ENCODE measurements at regions not wholly inside any gene's neighbourhood (a gene's known extent, or its start where the extent isn't known, plus 50 kb on each side); places are given as distances from the start of the nearest gene placed in this dataset.

DNA sequence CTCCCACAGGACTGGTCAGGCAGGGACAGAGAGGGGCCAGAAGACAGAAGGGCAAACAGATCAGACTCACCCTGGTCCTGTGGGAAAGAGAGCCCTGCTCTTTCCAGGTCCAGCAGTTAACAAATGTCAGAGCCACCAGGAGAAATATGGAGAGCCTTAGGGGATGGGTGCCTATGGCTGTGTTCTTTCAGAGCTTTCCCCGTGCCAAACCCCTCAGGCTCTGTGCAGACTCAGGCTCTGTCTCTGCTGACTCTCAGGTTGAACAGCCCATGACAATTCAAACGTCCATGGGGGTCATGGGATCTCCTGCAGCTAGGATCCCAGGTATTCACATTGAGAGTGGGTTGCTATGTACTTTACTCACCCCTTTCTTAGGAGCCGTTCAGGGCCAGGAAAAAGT is 120.8 kb upstream of the ERBB4 start:
- H3K9me3 ChIP-seq = peaks cover 0 to 13% of the 10 kb centered on the region in 2 donors
- DNase-seq (ENCODE audit: low spot score) = no peak
- no peak overlapping the region for H3K27ac ChIP-seq
- H3K36me3 ChIP-seq = no peaks in the 10 kb centered on the region
- H3K4me3 ChIP-seq = no peak overlapping the region
- no peaks in the 10 kb centered on the region for H3K4me1 ChIP-seq
- no peaks in the 10 kb centered on the region for H3K27me3 ChIP-seq
- TF ChIP-seq, protein P1, sequence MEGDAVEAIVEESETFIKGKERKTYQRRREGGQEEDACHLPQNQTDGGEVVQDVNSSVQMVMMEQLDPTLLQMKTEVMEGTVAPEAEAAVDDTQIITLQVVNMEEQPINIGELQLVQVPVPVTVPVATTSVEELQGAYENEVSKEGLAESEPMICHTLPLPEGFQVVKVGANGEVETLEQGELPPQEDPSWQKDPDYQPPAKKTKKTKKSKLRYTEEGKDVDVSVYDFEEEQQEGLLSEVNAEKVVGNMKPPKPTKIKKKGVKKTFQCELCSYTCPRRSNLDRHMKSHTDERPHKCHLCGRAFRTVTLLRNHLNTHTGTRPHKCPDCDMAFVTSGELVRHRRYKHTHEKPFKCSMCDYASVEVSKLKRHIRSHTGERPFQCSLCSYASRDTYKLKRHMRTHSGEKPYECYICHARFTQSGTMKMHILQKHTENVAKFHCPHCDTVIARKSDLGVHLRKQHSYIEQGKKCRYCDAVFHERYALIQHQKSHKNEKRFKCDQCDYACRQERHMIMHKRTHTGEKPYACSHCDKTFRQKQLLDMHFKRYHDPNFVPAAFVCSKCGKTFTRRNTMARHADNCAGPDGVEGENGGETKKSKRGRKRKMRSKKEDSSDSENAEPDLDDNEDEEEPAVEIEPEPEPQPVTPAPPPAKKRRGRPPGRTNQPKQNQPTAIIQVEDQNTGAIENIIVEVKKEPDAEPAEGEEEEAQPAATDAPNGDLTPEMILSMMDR (IDR thresholded peaks at IDR 0.05) = no peak

DNA sequence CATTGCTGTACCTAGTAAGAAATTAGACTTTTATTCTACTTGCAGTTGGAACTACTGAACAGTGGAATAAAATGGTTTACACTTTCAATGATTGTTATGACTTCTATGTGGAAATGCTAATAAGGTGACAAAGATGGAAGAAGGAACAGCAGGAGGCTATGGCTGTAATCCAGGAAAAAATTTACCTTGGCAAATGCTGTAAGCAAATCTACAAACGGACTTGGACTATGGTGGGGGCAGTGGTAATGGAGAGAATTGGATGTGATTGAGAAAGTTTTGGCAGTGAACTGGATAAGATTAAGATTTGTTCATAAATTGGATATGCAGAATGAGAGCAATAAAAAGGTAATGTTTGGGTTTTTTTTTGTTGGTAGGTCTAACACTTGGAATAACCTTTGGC is 111.0 kb upstream of the ERBB4 start:
- no peak for DNase-seq (ENCODE audit: low spot score)
- no peaks in the 10 kb centered on the region for H3K27me3 ChIP-seq
- no peak overlapping the region for H3K4me3 ChIP-seq
- H3K9me3 ChIP-seq = peaks cover 0 to under 1% of the 10 kb centered on the region in 2 donors
- H3K36me3 ChIP-seq = no peaks in the 10 kb centered on the region
- no peaks in the 10 kb centered on the region for H3K4me1 ChIP-seq
- TF ChIP-seq, protein P1 (IDR thresholded peaks at IDR 0.05) = no peak
- H3K27ac ChIP-seq = no peak overlapping the region

DNA sequence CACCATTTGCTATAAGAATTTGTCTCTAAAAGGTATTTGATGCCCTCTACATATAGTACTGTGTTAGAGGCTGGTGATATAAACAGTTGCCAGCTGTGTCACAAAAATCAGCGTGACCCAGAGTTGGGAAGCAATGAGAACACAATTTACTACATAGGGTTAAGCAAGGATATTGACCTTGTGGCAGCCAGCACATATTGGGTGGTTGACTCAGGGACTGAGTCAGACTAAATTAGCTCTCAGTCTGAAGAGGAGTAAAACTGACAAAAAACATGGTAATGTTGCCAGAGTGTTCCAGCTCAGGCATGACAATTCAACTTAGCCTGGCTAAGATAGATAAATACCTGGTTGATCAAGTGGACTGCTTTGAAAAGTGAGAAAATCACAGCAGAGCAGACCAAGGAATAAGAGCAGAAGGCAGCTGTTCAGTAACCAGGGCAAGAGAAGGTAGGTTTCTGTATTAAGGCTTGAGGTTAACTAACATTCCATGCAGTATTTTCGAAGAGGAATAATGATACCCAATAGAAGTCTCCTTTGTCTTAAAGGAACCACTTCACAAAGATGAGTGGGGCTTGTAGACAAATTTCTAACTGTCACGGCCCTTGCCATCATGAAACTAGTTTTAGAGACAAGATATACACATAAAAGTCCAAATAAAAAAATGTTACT is 108.2 kb upstream of the ERBB4 start:
- DNase-seq (ENCODE audit: low spot score) = no peak
- H3K27me3 ChIP-seq = no peaks in the 10 kb centered on the region
- TF ChIP-seq, protein P1 (IDR thresholded peaks at IDR 0.05) = no peak
- H3K9me3 ChIP-seq = no peaks in the 10 kb centered on the region
- no peaks in the 10 kb centered on the region for H3K36me3 ChIP-seq
- H3K4me3 ChIP-seq = no peak overlapping the region
- H3K27ac ChIP-seq = no peak overlapping the region
- no peaks in the 10 kb centered on the region for H3K4me1 ChIP-seq

DNA sequence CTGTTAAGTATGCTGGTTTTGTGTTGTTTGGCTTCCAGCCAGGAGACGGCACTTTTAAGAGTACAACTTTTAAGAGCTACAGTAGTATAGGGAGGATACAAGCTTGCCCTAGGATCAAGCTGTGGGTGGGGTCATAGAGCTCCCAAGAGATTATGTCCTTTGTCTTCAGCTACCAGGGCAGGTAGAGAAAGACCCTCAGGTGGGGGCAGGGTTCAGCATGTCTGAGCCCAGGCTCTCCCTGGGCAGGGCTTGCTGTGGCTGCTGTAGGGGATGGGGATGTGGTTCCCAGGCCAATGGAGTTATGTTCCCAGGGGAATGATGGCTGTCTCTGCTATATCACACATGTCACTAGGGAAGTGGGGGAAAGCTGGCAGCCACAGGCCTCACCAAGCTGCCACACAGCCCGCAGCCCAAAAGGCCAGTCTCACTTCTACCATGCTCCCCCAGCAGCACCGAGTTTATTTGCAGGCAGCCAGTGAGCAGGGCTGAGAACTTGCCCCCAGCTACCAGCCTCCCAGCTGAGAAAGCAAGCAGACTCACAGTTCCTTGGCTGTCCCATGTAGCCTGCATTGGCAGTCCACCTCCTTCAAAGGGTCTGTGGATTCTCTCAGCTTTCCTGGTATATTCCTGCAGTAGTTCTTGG is 105.7 kb upstream of the ERBB4 start:
- Histone ChIP-seq H3K27ac (no peak overlapping the region), H3K27me3 (no peaks in the 10 kb centered on the region), H3K36me3 (no peaks in the 10 kb centered on the region), H3K4me3 (no peak overlapping the region), H3K9me3 (no peaks in the 10 kb centered on the region), H3K4me1 (no peaks in the 10 kb centered on the region)
- no peak for DNase-seq (ENCODE audit: low spot score)
- TF ChIP-seq, protein P1 (IDR thresholded peaks at IDR 0.05) = no peak

DNA sequence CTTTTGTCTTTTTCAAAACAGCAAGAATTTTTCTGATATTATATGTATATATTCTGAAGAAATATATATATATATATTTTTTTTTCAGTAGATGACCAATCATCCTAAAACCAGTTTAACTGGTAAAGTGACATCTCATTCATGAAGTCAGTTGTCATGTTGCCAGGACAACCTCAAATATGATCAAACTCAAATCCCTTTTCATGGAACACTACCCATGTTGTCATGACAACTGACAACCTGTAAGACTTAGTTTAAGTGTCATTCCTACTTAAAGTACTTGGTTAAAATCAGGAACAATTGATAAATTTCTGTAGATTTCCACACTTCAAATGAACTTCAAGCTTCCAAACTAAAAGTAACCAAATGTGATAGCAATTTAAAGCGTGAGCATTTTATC is 101.8 kb upstream of the ERBB4 start:
- no peak for DNase-seq (ENCODE audit: low spot score)
- no peaks in the 10 kb centered on the region for H3K4me1 ChIP-seq

More for the DNA sequence above, 101.8 kb upstream of the ERBB4 start:
- no peak overlapping the region for H3K27ac ChIP-seq
- no peaks in the 10 kb centered on the region for H3K9me3 ChIP-seq
- H3K27me3 ChIP-seq = no peaks in the 10 kb centered on the region
- no peak overlapping the region for H3K4me3 ChIP-seq
- H3K36me3 ChIP-seq = no peaks in the 10 kb centered on the region
- TF ChIP-seq, protein P1 (IDR thresholded peaks at IDR 0.05) = no peak

Measured in right atrium auricular region (tissue), 2 donors.